ENCODE measurements at regions not wholly inside any gene's neighbourhood (a gene's known extent, or its start where the extent isn't known, plus 50 kb on each side); places are given as distances from the start of the nearest gene placed in this dataset.
"Not testable (repeated sequence)": the region's sequence is repeated elsewhere in the genome, so short reads cannot be mapped to it uniquely, and the experiment has no call there.

- DNase-seq: no peak
Measured at GRCh38 chr18:70700496-70700895, 411.7 kb downstream of the SOCS6 start.

DNA sequence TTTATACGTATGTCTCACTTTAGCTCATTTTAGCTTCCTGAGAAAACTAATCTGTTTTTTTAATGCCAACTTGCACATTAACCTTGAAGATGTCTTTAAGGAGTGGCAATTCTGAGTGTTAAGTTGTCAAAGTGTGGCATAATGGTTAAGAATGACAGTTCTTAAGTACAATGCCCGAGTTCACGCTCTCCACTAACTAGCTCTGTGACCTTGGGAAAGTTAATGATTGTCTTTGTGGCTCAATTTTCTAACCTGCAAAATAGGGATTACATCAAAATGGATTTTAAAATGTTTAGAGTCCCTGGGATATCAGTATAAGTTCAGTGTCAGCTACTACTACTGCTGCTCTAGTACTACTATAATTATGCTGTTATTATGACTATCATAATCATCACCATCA, 409.7 kb downstream of the SOCS6 start:
- DNase-seq: no peak

GRCh38 chr18:70693246-70693645, 404.4 kb downstream of the SOCS6 start:
- DNase-seq: no peak

DNA sequence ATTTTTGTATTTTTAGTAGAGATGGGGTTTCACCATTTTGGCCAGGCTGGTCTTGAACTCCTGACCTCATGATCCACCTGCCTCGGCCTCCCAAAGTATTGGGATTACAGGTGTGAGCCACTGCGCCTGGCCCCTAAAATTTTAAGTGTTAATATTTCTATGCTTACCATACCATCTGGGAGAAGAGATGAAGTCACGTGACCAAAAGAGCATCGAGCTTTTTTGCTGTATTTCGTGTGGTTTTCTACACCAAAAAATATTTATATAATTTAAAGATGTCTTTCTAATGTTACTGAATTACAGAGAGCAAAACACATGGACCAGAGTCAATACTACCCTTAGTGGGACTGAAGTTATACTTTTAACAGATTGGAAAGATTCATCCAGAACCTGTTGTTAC, 400.9 kb downstream of the SOCS6 start:
- DNase-seq: not testable (repeated sequence)

DNA sequence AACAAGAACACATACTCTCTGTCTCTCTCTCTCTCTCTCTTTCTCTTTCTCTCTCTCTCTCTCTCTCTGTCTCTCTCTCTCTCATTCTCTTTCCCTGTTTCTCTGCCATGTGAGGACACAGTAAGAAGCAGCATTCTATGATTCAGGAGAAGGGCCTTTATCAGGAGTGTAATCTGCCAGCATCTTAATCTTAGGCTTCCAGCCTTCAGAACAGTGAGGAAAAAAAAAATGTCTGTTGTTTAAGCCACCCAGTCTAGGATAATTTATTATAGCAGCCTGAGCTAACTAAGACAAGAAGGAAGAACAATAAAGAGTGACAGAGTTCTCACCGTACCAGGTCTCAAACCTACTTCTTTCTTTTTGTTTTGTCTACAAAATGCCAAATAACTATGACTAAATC, 399.4 kb downstream of the SOCS6 start:
- DNase-seq: no peak

DNA sequence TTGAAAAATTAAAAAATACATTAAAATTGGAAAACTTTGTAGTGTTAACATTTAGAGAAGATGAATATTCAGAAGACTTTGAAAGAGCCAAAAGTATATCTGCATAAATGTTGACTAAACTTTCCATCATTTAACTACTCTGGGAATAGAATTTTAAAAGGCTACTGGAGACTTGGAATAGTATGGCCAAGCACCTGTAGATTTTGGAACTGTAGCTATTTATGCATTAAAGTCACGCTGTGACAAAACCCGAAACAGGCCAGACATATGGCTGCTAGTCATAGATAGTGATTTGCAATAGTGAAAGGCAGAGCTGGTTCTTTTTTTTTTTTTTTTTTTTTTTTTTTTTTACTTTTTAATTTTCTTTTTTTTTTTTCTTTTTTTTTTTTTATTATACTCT, 396.0 kb downstream of the SOCS6 start:
- DNase-seq: no peak

DNA sequence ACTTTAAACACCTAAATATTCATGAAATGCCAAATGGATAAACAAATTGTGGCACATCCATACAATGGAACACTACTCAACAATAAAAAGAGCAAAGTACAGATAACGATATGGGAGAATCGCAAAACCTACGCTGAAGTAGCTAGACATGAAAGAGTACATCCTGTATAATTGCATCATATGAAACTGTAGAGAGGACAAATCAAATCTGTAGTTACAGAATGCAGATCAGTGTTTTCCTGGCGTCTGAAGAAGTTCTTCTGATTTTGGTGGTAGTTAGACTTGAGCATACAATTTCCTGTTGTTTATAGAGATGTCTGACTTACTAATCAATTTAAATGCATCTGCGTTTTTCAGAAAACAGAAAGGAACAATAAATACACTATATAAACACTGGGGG, 394.4 kb downstream of the SOCS6 start:
- DNase-seq: peak; percentile 11

DNA sequence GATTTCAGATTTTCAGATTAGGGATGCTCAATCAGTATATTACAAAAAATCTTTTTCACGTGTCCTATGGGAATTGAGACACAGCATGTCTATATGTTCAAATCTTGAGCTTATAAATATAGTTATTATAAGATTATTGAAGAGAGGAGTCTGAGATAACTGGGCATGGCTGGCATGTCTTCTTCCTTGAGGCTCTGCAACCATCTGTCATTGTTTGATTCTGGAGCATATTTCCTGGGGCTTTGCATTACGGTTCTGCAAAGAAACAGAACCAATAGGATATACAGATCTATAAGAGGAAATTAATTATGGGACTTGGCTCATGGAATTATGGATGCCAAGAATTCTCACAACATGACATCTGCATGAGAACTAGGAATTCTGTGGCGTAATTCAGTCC, 386.1 kb downstream of the SOCS6 start:
- DNase-seq: no peak

- no peak for DNase-seq
Measured at GRCh38 chr18:70673831-70674230, 385.0 kb downstream of the SOCS6 start.

DNA sequence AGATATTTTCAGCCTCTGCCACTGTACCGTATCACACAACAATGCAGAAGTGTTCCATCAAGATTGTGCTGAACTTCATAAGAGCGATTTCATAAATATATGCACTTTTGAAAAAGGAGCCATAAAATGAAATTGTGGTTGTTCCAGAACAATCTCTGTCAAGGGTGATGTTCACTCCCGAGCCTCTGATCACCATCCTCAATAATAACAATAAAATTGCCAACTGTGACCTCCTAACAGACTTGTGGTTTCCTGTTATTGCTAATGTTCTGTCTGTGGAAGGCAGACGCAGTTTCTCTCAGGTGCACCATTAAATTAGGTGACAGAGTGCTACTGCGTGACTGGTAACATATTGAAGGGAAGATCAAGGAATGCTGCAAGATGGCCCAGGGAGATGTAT, 383.7 kb downstream of the SOCS6 start:
- DNase-seq: no peak

DNA sequence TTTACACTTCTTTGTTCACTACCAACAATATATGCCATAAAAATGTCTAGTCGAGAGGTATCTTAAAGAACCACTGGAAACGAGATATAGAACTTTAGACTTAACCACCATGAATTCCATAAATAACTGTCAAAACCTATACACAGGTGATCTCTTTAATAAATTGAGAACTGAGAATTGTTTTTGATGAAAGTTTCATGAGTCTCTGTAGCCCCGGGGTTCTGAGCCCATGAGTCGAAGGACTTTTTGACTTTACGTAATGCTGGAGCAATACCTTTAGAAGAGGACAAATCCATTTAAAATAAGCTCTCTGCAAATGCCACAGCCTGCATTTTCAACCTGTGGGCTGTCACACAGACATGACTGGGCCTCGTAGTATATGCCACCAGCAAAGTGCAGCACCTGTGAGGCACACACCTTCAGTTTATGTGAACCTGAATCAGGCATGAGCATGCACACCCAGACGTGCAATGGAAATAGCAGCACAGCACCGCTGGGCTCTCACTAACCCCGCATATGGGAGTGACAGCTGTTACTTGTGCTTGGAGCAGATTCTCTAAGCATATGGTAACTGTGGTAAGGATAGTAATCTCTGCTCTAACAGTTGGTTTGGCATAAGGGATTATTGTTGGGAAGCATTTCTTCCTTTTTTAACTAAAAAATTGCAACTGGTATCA, 383.2 kb downstream of the SOCS6 start:
- no peak for DNase-seq

DNA sequence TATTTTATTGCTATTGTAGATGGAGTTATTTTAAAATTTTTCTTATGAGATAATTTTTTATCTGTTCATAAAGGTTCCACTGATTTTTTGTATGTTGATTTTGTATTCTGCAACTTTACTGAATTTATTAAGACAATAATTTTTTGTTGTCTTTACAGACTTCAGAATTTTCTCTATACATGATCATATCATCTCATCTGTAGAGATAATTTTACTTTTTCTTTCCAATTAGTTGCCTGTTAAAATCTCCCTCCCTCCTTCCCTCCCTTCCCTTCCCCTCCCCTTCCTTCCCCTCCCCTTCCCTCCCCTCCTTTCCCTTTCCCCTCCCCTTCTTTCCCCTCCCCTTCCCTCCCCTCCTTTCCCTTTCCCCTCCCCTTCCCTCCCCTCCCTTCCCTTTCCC, 378.1 kb downstream of the SOCS6 start:
- no peak for DNase-seq

DNA sequence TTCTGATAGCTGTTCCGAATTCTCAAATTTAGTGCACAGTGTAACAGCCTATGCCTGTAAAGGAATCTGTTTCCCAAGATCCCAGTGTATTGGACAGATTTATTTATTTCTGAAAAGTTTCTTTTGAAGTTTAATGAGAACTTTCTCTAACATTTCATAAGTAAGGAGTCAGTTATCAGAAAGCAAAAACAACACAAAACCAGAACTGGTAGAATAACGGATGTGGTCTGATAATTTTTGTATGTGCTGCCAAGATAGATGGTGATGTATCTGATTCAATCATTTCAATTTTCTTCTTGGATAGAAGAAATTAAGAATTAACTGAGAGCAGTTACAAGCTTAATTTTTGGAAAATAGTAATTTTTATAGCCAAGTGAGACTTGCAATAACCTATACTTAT, 374.3 kb downstream of the SOCS6 start:
- no peak for DNase-seq

DNA sequence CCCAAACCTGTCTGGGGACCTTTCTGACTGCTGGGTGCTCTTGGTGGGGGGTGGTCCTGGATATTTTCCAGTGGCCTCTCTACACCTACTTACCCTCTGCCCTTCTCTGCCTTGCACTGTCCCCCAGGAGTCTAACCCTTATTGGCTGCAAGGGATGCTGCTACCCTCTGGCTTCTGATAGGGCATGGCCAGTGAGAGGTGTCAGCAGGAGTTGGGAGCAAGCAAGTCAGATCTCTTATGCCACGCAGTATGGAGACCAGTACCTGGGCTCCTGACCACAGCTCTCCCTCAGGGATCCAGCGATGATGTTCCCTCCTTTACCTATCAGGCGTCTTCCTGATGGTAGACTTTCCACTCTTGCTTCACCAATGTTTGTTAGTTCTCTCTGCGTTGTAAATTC, 373.7 kb downstream of the SOCS6 start:
- DNase-seq: no peak

- DNase-seq: no peak
Measured at GRCh38 chr18:70659036-70659925, 370.4 kb downstream of the SOCS6 start.

- no peak for DNase-seq
Measured at GRCh38 chr18:70653671-70654070, 364.8 kb downstream of the SOCS6 start.

DNA sequence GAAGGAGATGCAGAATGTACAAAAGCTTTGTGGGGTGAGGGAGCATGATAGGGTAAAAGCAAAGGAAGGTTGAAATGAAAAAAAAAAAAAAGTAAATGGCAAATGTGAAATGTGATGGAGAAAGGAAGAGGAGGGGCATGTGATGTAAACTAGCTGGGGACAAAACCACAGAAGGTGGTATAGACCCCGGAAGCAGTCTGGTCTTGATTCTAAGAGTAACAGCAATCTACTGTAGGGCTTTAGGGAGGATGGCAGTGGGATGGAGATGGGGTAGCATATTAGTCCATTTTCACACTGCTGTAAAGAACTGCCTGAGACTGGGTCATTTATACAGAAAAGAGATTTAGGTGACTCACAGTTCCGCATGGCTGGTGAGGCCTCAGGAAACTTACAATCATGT, 362.0 kb downstream of the SOCS6 start:
- DNase-seq: no peak

DNA sequence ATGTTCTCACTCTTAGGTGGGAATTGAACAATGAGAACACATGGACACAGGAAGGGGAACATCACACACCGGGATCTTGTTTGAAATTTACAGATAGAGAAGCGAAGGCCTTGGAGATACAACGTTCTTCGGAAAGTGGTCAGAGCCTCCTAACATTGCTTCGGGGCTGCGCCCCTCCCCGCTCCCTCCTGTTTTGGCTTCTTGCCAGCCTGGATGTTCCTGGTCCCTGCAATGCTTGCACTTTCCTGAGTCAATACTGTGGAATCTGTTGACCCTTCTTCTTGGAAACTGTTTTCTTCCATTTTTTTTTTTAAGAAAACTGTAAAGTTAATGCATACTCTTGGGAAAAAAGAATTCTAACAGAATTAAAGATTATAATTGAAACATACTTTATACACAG, 360.8 kb downstream of the SOCS6 start:
- DNase-seq: no peak

- DNase-seq: no peak
Measured at GRCh38 chr18:70645971-70646370, 357.1 kb downstream of the SOCS6 start.

DNA sequence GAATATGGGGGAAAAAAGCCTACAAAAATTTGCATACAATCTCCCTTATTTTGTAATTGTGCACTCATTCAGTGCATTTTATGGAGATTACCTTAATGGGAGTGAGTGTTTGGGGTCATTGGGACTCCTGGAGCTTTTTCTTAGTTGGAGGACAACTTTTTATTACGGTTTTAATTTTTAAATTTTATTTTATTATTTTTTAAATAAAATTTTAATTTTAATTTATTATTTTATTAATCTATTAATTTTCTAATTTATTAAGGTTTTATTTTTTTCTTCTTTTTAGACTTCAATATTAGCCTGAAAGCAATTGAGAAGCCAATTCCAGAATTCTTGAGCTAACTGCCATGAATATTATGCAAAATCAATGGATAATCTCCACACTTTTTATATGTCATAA, 355.0 kb downstream of the SOCS6 start:
- no peak for DNase-seq

GRCh38 chr18:70641156-70641775, 352.4 kb downstream of the SOCS6 start:
- no peak for DNase-seq

DNA sequence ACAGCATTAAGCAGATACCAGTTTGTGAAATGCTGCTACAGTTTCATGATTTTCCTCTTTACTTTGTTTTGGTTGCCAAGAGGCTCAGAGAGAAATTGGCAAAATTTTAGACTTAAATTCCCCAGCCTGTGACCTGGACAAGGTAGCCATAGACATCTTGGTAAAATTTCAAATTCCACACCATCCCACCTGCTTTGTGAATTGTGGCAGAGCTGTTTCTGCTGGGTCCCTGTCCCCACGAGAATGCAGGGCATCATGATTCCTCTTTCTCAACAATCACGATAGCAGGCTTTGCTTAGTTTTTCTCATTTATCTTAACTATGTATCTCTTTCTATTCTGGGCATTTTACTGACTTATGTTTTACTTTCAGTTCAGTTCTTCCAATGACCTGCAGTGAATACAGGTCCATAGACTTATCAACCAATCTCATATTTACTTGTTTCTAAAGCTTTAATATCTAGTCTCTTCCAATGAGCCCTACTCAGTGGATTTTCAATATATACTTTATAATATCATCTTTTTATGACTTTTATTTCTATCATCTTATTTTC, 351.6 kb downstream of the SOCS6 start:
- DNase-seq: no peak

GRCh38 chr18:70636991-70637390, 348.1 kb downstream of the SOCS6 start:
- no peak for DNase-seq

Data from activated CD4-positive, alpha-beta T cell treated with anti-CD3 and anti-CD28 coated beads, Interleukin-10, Interleukin-2, amounts not matched to agents 100 ng/mL and 50 ng/mL, durations not matched to agents 16 hours and 8 hours (primary cell).